Transverse colon (tissue), 4 donors: ENCODE measurements at regions not wholly inside any gene's neighbourhood (a gene's known extent, or its start where the extent isn't known, plus 50 kb on each side); places are given as distances from the start of the nearest gene placed in this dataset.

Experiments used
- DNase-seq: peaks from one replicate; pipeline ENCODE4 v3.0.0-alpha.2; 2019
- H3K27ac ChIP-seq, 4 donors: fragments of 200-600 bp; sonication (generic); 2 replicates each; pipeline ENCODE4 v1.5.1; 2016 to 2018; ENCODE audit warnings: inconsistent platforms in 4 of 4
- H3K27me3 ChIP-seq: fragments of 200-600 bp; sonication (generic); 2 replicates; pipeline ENCODE4 v1.5.1; 2017; ENCODE audit warnings: inconsistent platforms
- H3K36me3 ChIP-seq, 4 donors: fragments of 200-600 bp; sonication (generic); 2 replicates each; pipeline ENCODE4 v1.5.1; 2017 to 2019; ENCODE audit warnings: inconsistent platforms in 4 of 4
- H3K4me1 ChIP-seq, 4 donors: fragments of 200-600 bp; sonication (generic); 2 replicates each; pipeline ENCODE4 v1.5.1; 2017 to 2020; ENCODE audit warnings: inconsistent platforms in 4 of 4
- H3K4me3 ChIP-seq, 4 donors: fragments of 200-600 bp; sonication (generic); 1 replicate in 1 of 4; 2 replicates in 3 of 4; pipeline versions ENCODE4 v1.5.1 to v1.6.1; 2017 to 2019; ENCODE audit warnings: inconsistent platforms in 4 of 4
- H3K9me3 ChIP-seq, 2 donors: fragments of 200-600 bp; sonication (generic); 2 replicates each; pipeline ENCODE4 v1.5.1; 2017 to 2019; ENCODE audit warnings: inconsistent platforms in 2 of 2
- CTCF ChIP-seq, 5 experiments: fragments of 200-600 bp in 3 of 5; fragments of 450-650 bp in 2 of 5; sonication (generic) in 3 of 5; IDR thresholded peaks; 1 replicate in 2 of 5; 2 replicates in 3 of 5; pipeline ENCODE4 v1.5.1; 2016 to 2017; ENCODE audit warnings: antibody characterized with exemption in 5 of 5, inconsistent platforms in 3 of 5, mild to moderate bottlenecking in 2 of 5, moderate library complexity in 1 of 5
- EP300 ChIP-seq: sonication (generic); formaldehyde crosslinking; IDR thresholded peaks from one replicate; pipeline ENCODE4 v1.6.1; 2017; ENCODE audit warnings: antibody characterized with exemption, low read depth
- POLR2A ChIP-seq: fragments of 450-650 bp; IDR thresholded peaks from one replicate; pipeline ENCODE4 v1.6.1; 2016; ENCODE audit warnings: antibody characterized with exemption, mild to moderate bottlenecking, moderate library complexity
- POLR2AphosphoS5 ChIP-seq, 3 donors: sonication (generic); formaldehyde crosslinking; IDR thresholded peaks; one replicate each; pipeline ENCODE4 v1.6.1; 2016; ENCODE audit warnings: antibody characterized with exemption in 3 of 3
- WGBS, 2 donors: methylation state at CpG; one replicate each; pipeline ENCODE4 v1.1.5; 2018; ENCODE audit warnings: low coverage in 1 of 2; 5-methylcytosine and 5-hydroxymethylcytosine counted together
- in situ Hi-C, 4 donors: fragments of 200-750 bp; cut with MboI; loops; one replicate each; pipeline versions ENCODE4 v1.15.0 to v1.15.1; 2017; ENCODE audit warnings: low sequenced_read_pairs in 3 of 4, low pct_ligation_motif_present in 1 of 4, low pct_unique_long_range_greater_than_20kb in 1 of 4
- intact Hi-C: fragments of 100-400 bp; cut with DNase I; formaldehyde crosslinking; loops from one replicate; pipeline ENCODE4 v1.15.1; 2023; ENCODE audit warnings: low total_unique reads

- Histone ChIP-seq H3K36me3 (no peaks in the 10 kb centered on the region), H3K4me3 (no peak overlapping the region), H3K4me1 (peaks cover 0 to 16% (median 7%) of the 10 kb centered on the region in 4 donors), H3K27me3 (no peaks in the 10 kb centered on the region), H3K9me3 (no peaks in the 10 kb centered on the region), H3K27ac (peak overlapping the region in 2 of 4 donors; percentile 2 to 20)
- intact Hi-C loops, result no loop called here
- in situ Hi-C loops, result no loop called here
- TF ChIP-seq POLR2AphosphoS5 (IDR thresholded peaks at IDR 0.05), result no peak
- no peak for TF ChIP-seq POLR2A
- TF ChIP-seq CTCF (IDR thresholded peaks at IDR 0.05), result no peak
- no peak for TF ChIP-seq EP300
- 33 to 46% methylated on average over 1 of the region's 1 CpG for WGBS, 2 donors
- no peak for DNase-seq
Measured at GRCh38 chr6:148027201-148027600, 315.4 kb upstream of the SASH1 start.

GRCh38 chr6:148035806-148036390 is 306.7 kb upstream of the SASH1 start:
- DNase-seq, result no peak
- intact Hi-C loops, result no loop called here
- H3K9me3 ChIP-seq, result no peaks in the 10 kb centered on the region
- in situ Hi-C loops, result no loop called here
- no peaks in the 10 kb centered on the region for H3K36me3 ChIP-seq
- no peak overlapping the region for H3K27ac ChIP-seq
- H3K27me3 ChIP-seq, result no peaks in the 10 kb centered on the region
- H3K4me3 ChIP-seq, result no peak overlapping the region
- H3K4me1 ChIP-seq, result peaks cover 0 to 11% (median 3%) of the 10 kb centered on the region in 4 donors
- WGBS, 2 donors, result 42 to 68% methylated on average over 4 to 7 of the region's 7 CpGs
- TF ChIP-seq CTCF (IDR thresholded peaks at IDR 0.05) (no peak), POLR2AphosphoS5 (IDR thresholded peaks at IDR 0.05) (no peak), POLR2A (no peak), EP300 (no peak)

GRCh38 chr6:148037496-148037895 is 305.1 kb upstream of the SASH1 start:
- no peaks in the 10 kb centered on the region for H3K27me3 ChIP-seq
- DNase-seq, result no peak
- H3K36me3 ChIP-seq, result no peaks in the 10 kb centered on the region
- no peak for TF ChIP-seq POLR2A
- no peak for TF ChIP-seq POLR2AphosphoS5 (IDR thresholded peaks at IDR 0.05)
- TF ChIP-seq EP300, result no peak
- TF ChIP-seq CTCF (IDR thresholded peaks at IDR 0.05), result no peak
- no peak overlapping the region for H3K4me3 ChIP-seq
- WGBS, 2 donors, result 69 to 75% methylated on average over 3 of the region's 3 CpGs
- H3K27ac ChIP-seq, result no peak overlapping the region
- intact Hi-C loops, result no loop called here
- in situ Hi-C loops, result no loop called here
- H3K9me3 ChIP-seq, result no peaks in the 10 kb centered on the region
- H3K4me1 ChIP-seq, result peaks cover 0 to 11% (median 3%) of the 10 kb centered on the region in 4 donors

GRCh38 chr6:148041546-148041945 is 301.1 kb upstream of the SASH1 start:
- Histone ChIP-seq H3K4me3 (no peak overlapping the region), H3K4me1 (peaks cover 0 to 2% (median 1%) of the 10 kb centered on the region in 4 donors), H3K36me3 (no peaks in the 10 kb centered on the region), H3K9me3 (no peaks in the 10 kb centered on the region), H3K27me3 (no peaks in the 10 kb centered on the region), H3K27ac (no peak overlapping the region)
- TF ChIP-seq EP300 (no peak), POLR2AphosphoS5 (IDR thresholded peaks at IDR 0.05) (no peak), CTCF (IDR thresholded peaks at IDR 0.05) (no peak), POLR2A (no peak)
- DNase-seq, result no peak
- in situ Hi-C loops, result no loop called here
- intact Hi-C loops, result no loop called here
- 66 to 81% methylated on average over 4 of the region's 4 CpGs for WGBS, 2 donors
